OCI-LY1 (cell line): ENCODE measurements at regions not wholly inside any gene's neighbourhood (a gene's known extent, or its start where the extent isn't known, plus 50 kb on each side); places are given as distances from the start of the nearest gene placed in this dataset.

Source experiments
- CTCF ChIP-seq: fragments of 200-600 bp; sonication (generic), shearing (Covaris generic); IDR thresholded peaks from 2 replicates; pipeline ENCODE4 v1.5.1; 2017; ENCODE audit warnings: mild to moderate bottlenecking, antibody characterized with exemption, low read length, moderate library complexity, mixed read lengths
- EZH2 ChIP-seq: fragments of 200-600 bp; sonication (generic), shearing (Covaris generic); IDR thresholded peaks from 2 replicates; pipeline ENCODE4 v1.8.0; 2017; ENCODE audit warnings: borderline replicate concordance, mixed run types, mild to moderate bottlenecking, antibody characterized with exemption, low read length, moderate library complexity, mixed read lengths

DNA sequence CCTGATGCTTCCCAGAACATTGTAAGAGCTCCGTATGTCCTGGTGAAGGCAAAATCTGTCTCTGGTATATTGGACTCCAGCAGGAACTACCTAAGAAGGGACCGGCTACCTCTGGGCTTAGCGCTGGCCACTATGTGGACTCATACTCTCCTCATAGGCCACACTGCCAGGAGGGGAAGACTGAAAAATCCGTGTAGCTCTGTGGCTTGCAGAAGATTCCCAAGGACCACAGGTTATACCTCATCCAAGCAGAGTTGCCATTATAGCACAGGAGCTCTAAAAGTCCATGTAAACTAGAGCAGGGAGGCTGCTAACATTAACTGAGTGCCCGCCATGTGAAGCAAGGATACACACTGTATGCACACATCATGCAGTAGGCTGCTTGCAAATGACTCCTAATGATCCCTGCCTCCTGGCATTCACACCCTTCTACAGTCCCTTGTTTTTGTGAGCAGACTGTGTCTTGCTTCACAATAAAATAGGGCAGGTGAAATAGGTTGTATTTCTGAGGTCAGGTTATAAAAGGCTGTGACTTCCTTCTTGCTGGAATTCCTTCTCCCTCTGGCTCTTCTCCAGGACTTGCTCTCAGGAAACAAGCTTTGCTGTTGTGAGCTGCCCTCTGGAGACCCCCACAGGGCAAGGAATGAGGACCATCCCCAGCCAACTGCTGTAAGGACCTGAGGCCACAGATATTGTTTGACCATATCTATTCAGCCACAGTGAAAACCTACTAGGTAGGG lies 192.6 kb upstream of the UBL3 start:
- TF ChIP-seq CTCF (no peak), EZH2 (no peak)
